T47D (cell line): ENCODE measurements at regions not wholly inside any gene's neighbourhood (a gene's known extent, or its start where the extent isn't known, plus 50 kb on each side); places are given as distances from the start of the nearest gene placed in this dataset.
A peak's percentile ranks its signal among the peaks of the same experiment; 100 is the strongest.
"Not testable (repeated sequence)": the region's sequence is repeated elsewhere in the genome, so short reads cannot be mapped to it uniquely, and the experiment has no call there.

Experiments
- DNase-seq, 2 experiments: peaks; one replicate each; pipeline versions ENCODE4 v3.0.0 to v3.0.0-alpha.2; 2011 to 2012; ENCODE audit warnings: low read depth in 1 of 2, low spot score in 1 of 2
- JUND ChIP-seq: IDR thresholded peaks from 2 replicates; pipeline ENCODE4 v1.6.1; 2012; ENCODE audit warnings: low read depth
- in situ Hi-C: cut with HindIII; loops from 2 replicates; pipeline ENCODE4 v1.10.0; 2016; ENCODE audit warnings: low sequenced_read_pairs, low pct_unique_long_range_greater_than_20kb

- no peak for TF ChIP-seq JUND
- in situ Hi-C loops, result no loop called here
- no peak for DNase-seq
Measured at GRCh38 chr10:131838966-131839742, 61.7 kb upstream of the PPP2R2D start.

- in situ Hi-C loops, result not testable (repeated sequence)
- DNase-seq, result peak in 1 of 2 experiments; percentile 64
Measured at GRCh38 chr10:131839880-131840787, 60.7 kb upstream of the PPP2R2D start.

DNA sequence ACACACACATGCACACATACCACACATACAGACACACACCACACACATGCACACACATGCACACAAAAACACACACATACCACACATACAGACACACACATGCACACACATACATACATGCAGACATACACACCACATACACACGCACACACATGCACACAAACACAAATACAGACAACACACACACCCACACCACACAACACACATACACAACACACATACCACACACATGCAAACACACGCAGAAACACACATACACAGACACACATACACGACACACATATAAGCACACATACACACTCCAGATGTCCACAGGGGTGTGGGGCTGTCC, 60.1 kb upstream of the PPP2R2D start:
- no peak for TF ChIP-seq JUND
- DNase-seq, result no peak
- in situ Hi-C loops, result no loop called here

GRCh38 chr10:131841131-131841660, 59.6 kb upstream of the PPP2R2D start:
- TF ChIP-seq JUND, result no peak
- in situ Hi-C loops, result no loop called here
- no peak for DNase-seq

GRCh38 chr10:131841661-131842139, 59.1 kb upstream of the PPP2R2D start:
- DNase-seq, result no peak
- in situ Hi-C loops, result no loop called here
- TF ChIP-seq JUND, result no peak

DNA sequence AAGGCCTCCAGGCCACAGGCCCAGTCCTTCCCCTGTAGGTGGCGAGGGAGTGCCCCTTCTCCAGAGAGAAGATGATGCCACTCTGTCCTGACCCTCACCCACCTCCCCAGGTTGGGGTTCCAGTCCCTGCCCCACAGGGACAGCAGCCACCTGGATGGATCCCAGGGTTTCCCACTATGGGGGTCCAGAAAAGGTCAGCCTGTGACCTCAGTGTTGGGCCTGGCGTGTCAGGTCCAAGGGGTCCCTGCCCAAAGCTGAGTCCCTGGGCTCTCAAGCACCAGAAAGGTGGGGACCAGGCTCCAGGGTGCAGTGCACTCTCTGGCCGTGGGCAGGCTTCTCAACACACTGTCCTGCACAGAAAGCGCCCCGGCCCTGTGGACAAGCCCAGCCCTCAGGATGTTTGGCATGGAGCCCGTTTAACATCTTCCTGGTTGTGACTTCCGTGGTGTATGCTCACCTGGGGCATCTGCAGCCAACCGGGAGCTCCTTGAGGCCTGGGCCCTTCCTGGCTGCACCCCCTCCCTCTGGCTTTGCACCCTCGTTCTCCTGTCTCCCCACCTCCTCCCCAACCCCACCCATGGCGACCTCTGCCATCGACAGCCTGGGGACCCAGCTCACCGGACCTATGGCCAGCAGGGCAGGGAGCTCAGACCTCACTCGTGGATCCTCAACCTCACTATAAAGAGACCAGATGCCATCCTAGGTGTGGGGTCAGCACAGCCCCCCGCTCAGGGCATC, 58.3 kb upstream of the PPP2R2D start:
- no peak for DNase-seq
- in situ Hi-C loops, result no loop called here

DNA sequence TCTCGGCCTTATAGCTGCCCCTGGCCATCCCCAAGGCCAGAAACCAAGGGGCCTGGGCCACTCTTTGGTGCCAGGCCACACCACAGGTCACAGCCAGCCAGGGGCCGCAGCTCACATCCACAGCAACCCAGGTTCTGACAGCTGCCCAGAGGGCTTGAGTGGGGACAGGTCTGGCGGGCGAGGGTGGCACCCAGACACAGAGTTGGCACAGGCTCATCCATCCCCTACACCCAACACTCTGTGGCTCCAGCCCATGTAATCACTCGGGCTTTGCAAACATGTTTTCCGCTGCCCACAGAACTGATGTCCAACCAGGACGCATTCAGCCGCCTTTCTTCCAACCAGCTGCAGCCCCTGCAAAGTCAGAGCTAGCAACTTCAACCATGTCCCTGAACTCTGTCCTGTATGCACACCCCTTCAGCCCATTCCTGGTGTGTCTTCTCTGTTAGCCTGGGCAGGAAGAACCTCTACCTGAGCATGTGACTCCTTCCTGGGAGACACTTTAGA, 57.7 kb upstream of the PPP2R2D start:
- DNase-seq, result no peak
- TF ChIP-seq JUND, result no peak
- in situ Hi-C loops, result no loop called here

More for the DNA sequence above, 58.3 kb upstream of the PPP2R2D start:
- TF ChIP-seq JUND, result no peak

- TF ChIP-seq JUND, result no peak
- in situ Hi-C loops, result no loop called here
- DNase-seq, result no peak
Measured at GRCh38 chr10:131843881-131844284, 56.9 kb upstream of the PPP2R2D start.

DNA sequence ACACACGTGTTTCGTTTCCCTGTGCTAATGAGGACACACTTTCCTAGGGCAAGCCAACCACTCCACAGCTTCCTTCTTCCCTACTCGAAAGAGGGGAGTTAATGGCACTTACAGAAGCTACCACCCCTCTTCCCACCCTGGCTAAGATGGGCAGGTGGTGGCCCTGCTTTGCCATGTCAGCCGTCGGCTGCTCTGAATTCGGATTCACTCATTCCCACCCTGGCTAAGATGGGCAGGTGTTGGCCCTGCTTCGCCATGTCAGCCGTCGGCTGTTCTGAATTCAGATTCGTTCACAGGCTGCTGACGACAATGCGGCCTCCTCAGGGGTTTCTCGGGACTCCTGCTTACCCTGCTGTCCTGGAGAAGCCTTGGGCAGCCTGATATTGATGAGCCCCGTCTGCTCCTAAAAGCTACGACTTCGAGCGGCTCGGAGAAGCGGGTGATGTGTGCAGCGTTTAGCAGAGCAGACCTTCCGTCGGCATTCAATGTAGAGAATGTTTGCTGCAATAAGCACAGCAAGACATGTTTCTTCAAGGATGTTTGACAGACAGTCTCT, 56.2 kb upstream of the PPP2R2D start:
- no peak for DNase-seq
- in situ Hi-C loops, result no loop called here
- TF ChIP-seq JUND, result no peak

DNA sequence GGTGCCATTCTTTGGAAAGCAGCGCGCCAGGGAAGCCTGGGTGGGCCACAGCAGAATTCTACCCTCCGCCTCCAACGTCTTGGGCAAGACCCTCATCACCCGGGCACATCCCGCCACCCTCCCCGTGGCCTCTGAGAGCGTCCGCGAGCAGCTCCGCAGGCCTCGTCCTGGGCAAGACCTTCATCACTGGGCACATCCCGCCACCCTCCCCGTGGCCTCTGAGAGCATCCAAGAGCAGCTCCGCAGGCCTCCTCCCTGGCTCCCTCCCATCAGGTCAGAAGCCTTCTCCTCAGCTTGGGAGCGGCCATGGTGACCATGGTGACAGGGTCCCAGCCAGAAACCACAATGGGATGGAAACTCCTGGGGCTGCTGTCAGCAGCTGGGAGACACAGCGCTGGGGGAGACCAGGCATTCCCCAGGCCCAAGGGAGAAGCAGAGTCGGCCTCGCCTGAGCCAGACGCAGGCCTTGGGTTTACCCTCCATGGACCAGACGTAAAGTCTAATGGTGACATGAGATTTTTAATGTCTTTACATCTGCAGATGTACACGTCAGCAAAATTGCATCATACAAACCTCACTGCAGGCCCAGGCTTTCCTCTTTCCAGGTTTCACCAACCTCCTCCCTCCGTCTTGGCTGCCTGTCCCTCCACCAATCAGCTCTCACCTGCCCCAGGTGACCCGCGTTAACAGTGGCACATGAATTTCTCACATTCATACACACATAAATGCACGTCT, 55.1 kb upstream of the PPP2R2D start:
- DNase-seq, result no peak
- no peak for TF ChIP-seq JUND
- in situ Hi-C loops, result no loop called here

GRCh38 chr10:131846240-131847101, 54.3 kb upstream of the PPP2R2D start:
- TF ChIP-seq JUND, result no peak
- DNase-seq, result no peak
- in situ Hi-C loops, result no loop called here
